Esophagus muscularis mucosa (tissue), 4 donors: ENCODE measurements at regions not wholly inside any gene's neighbourhood (a gene's known extent, or its start where the extent isn't known, plus 50 kb on each side); places are given as distances from the start of the nearest gene placed in this dataset.

Experiments used
- CTCF ChIP-seq, 3 experiments: fragments of 200-600 bp in 2 of 3; fragments of 450-650 bp in 1 of 3; sonication (generic) in 2 of 3; IDR thresholded peaks; one replicate each; pipeline ENCODE4 v1.5.1; 2017 to 2019; ENCODE audit warnings: antibody characterized with exemption in 3 of 3, mild to moderate bottlenecking in 2 of 3, moderate library complexity in 1 of 3
- EP300 ChIP-seq: sonication (generic); formaldehyde crosslinking; IDR thresholded peaks from one replicate; pipeline ENCODE4 v1.6.1; 2017; ENCODE audit warnings: antibody characterized with exemption
- POLR2A ChIP-seq: fragments of 450-650 bp; IDR thresholded peaks from one replicate; pipeline ENCODE4 v1.6.1; 2017; ENCODE audit warnings: antibody characterized with exemption, moderate library complexity, mild to moderate bottlenecking, low read depth
- POLR2AphosphoS5 ChIP-seq, 2 donors: sonication (generic); formaldehyde crosslinking; IDR thresholded peaks; one replicate each; pipeline ENCODE4 v1.6.1; 2017; ENCODE audit warnings: antibody characterized with exemption in 2 of 2

DNA sequence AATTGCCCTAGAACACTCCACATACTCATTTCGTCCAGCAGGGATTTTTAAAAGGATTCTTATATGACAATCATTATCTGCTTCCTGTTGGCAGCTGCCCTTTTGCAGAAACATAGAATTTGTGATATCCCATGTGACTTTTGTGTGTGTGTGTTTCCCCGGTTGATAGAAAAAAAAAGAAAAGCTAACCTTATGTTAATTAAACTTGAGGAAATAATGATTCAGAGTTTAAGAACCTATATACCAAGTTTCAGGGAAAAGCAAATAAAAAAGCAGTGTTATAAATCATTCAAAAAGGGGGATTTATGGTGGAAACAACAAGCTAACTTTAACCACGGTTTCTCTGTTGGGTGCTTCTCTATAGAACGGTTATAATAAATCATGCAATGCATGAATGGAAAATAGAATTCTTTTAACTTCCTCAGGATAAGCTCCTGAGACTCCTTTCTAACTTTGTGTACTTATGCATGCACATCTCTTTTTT lies 826.9 kb upstream of the EYS start:
- TF ChIP-seq EP300 (no peak), CTCF (IDR thresholded peaks at IDR 0.05) (no peak), POLR2A (no peak), POLR2AphosphoS5 (IDR thresholded peaks at IDR 0.05) (no peak)
